ENCODE measurements at regions not wholly inside any gene's neighbourhood (a gene's known extent, or its start where the extent isn't known, plus 50 kb on each side); places are given as distances from the start of the nearest gene placed in this dataset.

DNA sequence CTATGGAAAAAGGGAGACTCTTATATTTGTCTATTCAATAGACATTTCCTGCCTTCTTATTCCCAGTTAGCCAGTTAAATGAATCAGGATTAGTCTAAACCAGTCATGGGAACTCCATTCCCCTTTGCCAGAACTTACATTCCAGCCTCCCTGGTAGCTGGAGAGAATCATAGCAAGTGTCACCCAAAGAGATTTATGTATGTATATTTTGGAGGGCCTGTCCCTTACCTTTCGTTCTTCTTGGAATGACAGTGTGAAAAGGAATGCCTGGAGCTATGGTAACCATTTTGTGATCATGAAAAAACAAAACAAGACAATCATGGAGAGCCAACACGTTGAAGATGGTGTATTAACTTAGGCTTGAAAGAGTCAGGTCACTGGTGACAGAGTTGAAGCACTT is 627.7 kb downstream of the CCDC171 start:
- ATAC-seq (ENCODE audit: low FRiP score), result no peak
- DNase-seq (ENCODE audit: low spot score), result no peak
- TF ChIP-seq, protein P1, sequence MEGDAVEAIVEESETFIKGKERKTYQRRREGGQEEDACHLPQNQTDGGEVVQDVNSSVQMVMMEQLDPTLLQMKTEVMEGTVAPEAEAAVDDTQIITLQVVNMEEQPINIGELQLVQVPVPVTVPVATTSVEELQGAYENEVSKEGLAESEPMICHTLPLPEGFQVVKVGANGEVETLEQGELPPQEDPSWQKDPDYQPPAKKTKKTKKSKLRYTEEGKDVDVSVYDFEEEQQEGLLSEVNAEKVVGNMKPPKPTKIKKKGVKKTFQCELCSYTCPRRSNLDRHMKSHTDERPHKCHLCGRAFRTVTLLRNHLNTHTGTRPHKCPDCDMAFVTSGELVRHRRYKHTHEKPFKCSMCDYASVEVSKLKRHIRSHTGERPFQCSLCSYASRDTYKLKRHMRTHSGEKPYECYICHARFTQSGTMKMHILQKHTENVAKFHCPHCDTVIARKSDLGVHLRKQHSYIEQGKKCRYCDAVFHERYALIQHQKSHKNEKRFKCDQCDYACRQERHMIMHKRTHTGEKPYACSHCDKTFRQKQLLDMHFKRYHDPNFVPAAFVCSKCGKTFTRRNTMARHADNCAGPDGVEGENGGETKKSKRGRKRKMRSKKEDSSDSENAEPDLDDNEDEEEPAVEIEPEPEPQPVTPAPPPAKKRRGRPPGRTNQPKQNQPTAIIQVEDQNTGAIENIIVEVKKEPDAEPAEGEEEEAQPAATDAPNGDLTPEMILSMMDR (IDR thresholded peaks at IDR 0.05), result no peak

DNA sequence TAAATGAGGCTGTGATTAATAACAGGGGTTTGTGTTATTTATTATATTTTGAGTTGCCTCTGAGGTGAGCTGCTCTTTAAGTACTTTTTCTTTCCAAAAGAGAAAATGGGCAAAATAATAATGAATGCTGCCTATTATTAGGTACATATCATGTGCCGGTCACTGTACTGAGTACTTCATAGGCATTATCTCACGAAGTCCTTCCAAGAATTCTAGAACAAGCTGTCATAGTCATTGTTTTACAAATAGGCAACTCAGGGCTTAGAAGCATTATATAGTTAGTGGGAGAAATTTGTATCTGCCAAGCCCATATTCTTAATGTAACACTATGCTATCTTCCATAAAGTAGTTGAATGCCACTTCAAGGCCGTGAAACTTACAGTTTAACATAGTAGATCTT is 628.7 kb downstream of the CCDC171 start:
- no peak for ATAC-seq (ENCODE audit: low FRiP score)
- TF ChIP-seq, protein P1 (IDR thresholded peaks at IDR 0.05), result no peak
- no peak for DNase-seq (ENCODE audit: low spot score)

GRCh38 chr9:16182784-16183183 is 629.9 kb downstream of the CCDC171 start:
- no peak for ATAC-seq (ENCODE audit: low FRiP score)
- no peak for DNase-seq (ENCODE audit: low spot score)
- TF ChIP-seq, protein P1 (IDR thresholded peaks at IDR 0.05), result no peak

GRCh38 chr9:16184964-16185646 is 632.3 kb downstream of the CCDC171 start:
- ATAC-seq (ENCODE audit: low FRiP score), result no peak
- no peak for DNase-seq (ENCODE audit: low spot score)
- TF ChIP-seq, protein P1 (IDR thresholded peaks at IDR 0.05), result no peak

- ATAC-seq (ENCODE audit: low FRiP score) (no peak), DNase-seq (ENCODE audit: low spot score) (no peak)
- TF ChIP-seq, protein P1 (IDR thresholded peaks at IDR 0.05), result no peak
Observed at GRCh38 chr9:16191191-16191590, 638.3 kb downstream of the CCDC171 start.

GRCh38 chr9:16191691-16192402 is 639.0 kb downstream of the CCDC171 start:
- DNase-seq (ENCODE audit: low spot score) (peak; percentile 81), ATAC-seq (ENCODE audit: low FRiP score) (peak; percentile 93)
- TF ChIP-seq, protein P1 (IDR thresholded peaks at IDR 0.05), result no peak
